NCI-H2196 (cell line): ENCODE measurements at regions not wholly inside any gene's neighbourhood (a gene's known extent, or its start where the extent isn't known, plus 50 kb on each side); places are given as distances from the start of the nearest gene placed in this dataset.

Experiments
- DNase-seq: peaks from one replicate; lab custom pipeline; 2025; ENCODE audit not compliant: unreplicated experiment; lab: John Stamatoyannopoulos, UW

- DNase-seq, result no peak
These were observed 59.6 kb upstream of the LINC00305 start for GRCh38 chr18:64208516-64208915.

GRCh38 chr18:64207820-64208219 is 58.9 kb upstream of the LINC00305 start:
- no peak for DNase-seq

GRCh38 chr18:64203295-64203694 is 54.4 kb upstream of the LINC00305 start:
- no peak for DNase-seq

GRCh38 chr18:64202863-64203262 is 54.0 kb upstream of the LINC00305 start:
- no peak for DNase-seq

GRCh38 chr18:64202210-64202836 is 53.4 kb upstream of the LINC00305 start:
- DNase-seq, result no peak

GRCh38 chr18:64201781-64202180 is 52.9 kb upstream of the LINC00305 start:
- no peak for DNase-seq

GRCh38 chr18:64199581-64199980 is 50.7 kb upstream of the LINC00305 start:
- no peak for DNase-seq
